Body of pancreas (tissue), 4 donors: ENCODE measurements at regions not wholly inside any gene's neighbourhood (a gene's known extent, or its start where the extent isn't known, plus 50 kb on each side); places are given as distances from the start of the nearest gene placed in this dataset.

Experiments used
- CTCF ChIP-seq, 7 experiments: fragments of 450-650 bp in 4 of 7; fragments of 200-600 bp in 3 of 7; sonication (generic) in 3 of 7; IDR thresholded peaks; one replicate each; pipeline ENCODE4 v1.5.1; 2016 to 2019; ENCODE audit warnings: antibody characterized with exemption in 7 of 7
- POLR2A ChIP-seq, 3 donors: fragments of 450-650 bp; IDR thresholded peaks; one replicate each; pipeline ENCODE4 v1.6.1; 2016; ENCODE audit warnings: antibody characterized with exemption in 3 of 3, mild to moderate bottlenecking in 2 of 3

GRCh38 chr12:58513301-58513834 is 406.9 kb downstream of the LRIG3 start:
- TF ChIP-seq CTCF (IDR thresholded peaks at IDR 0.05) (no peak), POLR2A (IDR thresholded peaks at IDR 0.05) (no peak)
